ENCODE measurements at regions not wholly inside any gene's neighbourhood (a gene's known extent, or its start where the extent isn't known, plus 50 kb on each side); places are given as distances from the start of the nearest gene placed in this dataset.

- TF ChIP-seq JUN (IDR thresholded peaks at IDR 0.05; ENCODE audit: low read depth, low read length) (no peak), SP2 (IDR thresholded peaks at IDR 0.05; ENCODE audit: low read length) (no peak), E2F6 (IDR thresholded peaks at IDR 0.05) (no peak), FOSL1 (IDR thresholded peaks at IDR 0.05; ENCODE audit: insufficient read depth, low read depth, low read length) (no peak), RAD21 (IDR thresholded peaks at IDR 0.05 in 1 of 2, conservative IDR thresholded peaks at IDR 0.05 in 1 of 2; ENCODE audit: low read depth in 2 of 2, low read length in 2 of 2) (no peak), MAFK (IDR thresholded peaks at IDR 0.05; ENCODE audit: low read depth, low read length) (peak; percentile 37; the same call in 1 of the 2 replicates), KDM1A (IDR thresholded peaks at IDR 0.05; ENCODE audit: borderline replicate concordance, low read length) (peak; percentile 62; the same call in 1 of the 2 replicates), CREB1 (IDR thresholded peaks at IDR 0.05) (0 out of 2 replicates have a peak, but pooled peaks have one; percentile 24), NANOG (IDR thresholded peaks at IDR 0.05; ENCODE audit: insufficient read depth, low read depth, low read length, poor library complexity, severe bottlenecking) (peak; percentile 12)
These were observed 688.7 kb downstream of the TUSC7 start (continued) for GRCh38 chr3:117398141-117398899.
